ENCODE measurements at regions not wholly inside any gene's neighbourhood (a gene's known extent, or its start where the extent isn't known, plus 50 kb on each side); places are given as distances from the start of the nearest gene placed in this dataset.

DNA sequence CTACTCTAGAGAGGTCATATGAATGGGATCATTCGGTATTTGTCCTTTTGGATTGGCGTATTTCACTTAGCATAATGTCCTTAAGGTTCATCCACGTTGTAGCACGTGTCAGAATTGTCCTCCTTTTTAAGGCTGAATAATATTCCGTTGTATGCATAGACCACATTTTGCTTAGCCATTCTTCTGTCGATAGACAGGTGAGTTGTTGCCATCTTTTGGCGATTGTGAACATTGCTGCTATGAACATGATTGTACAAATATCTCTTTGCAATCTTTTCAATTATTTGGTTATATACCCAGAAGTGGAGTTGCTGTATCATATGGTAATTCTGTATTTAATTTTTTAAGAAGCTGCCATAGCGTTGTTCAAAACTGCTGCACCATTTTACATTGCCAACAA, 52.4 kb upstream of the GOLGA8J start:
- 70 to 81% methylated on average over 8 of the region's 8 CpGs for WGBS, 2 donors
- Histone ChIP-seq H3K36me3 (replicated peaks in 1 of 2; ENCODE audit: insufficient read depth in 1 of 2, low read depth in 2 of 2) (no peaks in the 10 kb centered on the region), H3K27ac (no peak overlapping the region), H3K4me1 (no peaks in the 10 kb centered on the region), H3K27me3 (no peaks in the 10 kb centered on the region), H3K4me3 (no peak overlapping the region), H3K9me3 (peaks cover 0 to 4% (median 0%) of the 10 kb centered on the region in 3 donors)
- ATAC-seq: no peak
- no peak for TF ChIP-seq POLR2A (IDR thresholded peaks at IDR 0.05)
- TF ChIP-seq, protein P1, sequence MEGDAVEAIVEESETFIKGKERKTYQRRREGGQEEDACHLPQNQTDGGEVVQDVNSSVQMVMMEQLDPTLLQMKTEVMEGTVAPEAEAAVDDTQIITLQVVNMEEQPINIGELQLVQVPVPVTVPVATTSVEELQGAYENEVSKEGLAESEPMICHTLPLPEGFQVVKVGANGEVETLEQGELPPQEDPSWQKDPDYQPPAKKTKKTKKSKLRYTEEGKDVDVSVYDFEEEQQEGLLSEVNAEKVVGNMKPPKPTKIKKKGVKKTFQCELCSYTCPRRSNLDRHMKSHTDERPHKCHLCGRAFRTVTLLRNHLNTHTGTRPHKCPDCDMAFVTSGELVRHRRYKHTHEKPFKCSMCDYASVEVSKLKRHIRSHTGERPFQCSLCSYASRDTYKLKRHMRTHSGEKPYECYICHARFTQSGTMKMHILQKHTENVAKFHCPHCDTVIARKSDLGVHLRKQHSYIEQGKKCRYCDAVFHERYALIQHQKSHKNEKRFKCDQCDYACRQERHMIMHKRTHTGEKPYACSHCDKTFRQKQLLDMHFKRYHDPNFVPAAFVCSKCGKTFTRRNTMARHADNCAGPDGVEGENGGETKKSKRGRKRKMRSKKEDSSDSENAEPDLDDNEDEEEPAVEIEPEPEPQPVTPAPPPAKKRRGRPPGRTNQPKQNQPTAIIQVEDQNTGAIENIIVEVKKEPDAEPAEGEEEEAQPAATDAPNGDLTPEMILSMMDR (IDR thresholded peaks at IDR 0.05): no peak
- no peak for DNase-seq
- intact Hi-C loops (cut with DNase I): no loop called here

DNA sequence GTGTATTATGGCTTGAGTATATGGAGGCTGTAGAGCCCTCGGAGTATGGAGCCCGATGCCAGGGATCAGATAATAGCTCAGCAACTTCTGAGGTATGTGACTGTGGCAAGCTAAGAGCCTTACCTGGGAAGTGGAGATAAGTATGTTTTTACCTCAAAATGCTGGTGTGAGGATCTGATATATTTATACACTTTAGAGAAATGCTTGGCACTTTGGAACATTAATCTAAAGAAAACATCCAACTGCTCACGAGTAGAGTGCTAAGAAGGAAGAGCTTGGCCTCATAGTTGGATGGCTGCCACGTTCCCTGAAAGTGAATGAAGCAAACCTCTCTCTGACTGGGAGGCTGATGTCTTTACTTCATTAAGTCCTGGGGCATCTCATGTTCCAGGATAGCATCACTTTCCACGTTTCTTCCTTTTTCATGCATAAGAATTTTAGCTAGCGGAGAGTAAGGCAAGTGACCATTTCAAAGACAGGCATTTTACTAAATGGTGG, 58.9 kb upstream of the GOLGA8J start:
- WGBS, 2 donors: 52 to 59% methylated on average over 6 of the region's 6 CpGs
- no peak for ATAC-seq
- no peaks in the 10 kb centered on the region for H3K27me3 ChIP-seq

DNA sequence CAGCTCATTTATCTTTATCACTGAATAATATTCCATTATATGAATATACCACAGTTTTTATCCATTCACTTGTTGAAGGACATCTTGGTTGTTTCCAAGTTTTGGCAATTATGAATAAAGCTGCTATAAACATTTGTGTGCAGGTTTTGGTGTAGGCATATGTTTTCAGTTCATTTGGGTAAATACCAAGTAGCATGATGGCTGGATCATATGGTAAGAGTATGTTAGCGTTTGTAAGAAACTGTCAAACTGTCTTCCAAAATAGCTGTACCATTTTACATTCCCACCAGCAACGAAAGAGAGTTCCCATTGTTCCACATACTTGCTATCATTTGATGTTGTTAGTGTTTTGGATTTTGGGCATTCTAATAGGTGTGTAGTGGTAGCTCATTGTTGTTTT, 72.0 kb upstream of the GOLGA8J start:
- no peak overlapping the region for H3K4me3 ChIP-seq
- H3K36me3 ChIP-seq (replicated peaks in 1 of 2; ENCODE audit: insufficient read depth in 1 of 2, low read depth in 2 of 2): no peaks in the 10 kb centered on the region
- H3K9me3 ChIP-seq: no peaks in the 10 kb centered on the region
- no peaks in the 10 kb centered on the region for H3K27me3 ChIP-seq
- no peak for ATAC-seq
- no peaks in the 10 kb centered on the region for H3K4me1 ChIP-seq
- TF ChIP-seq, protein P1 (IDR thresholded peaks at IDR 0.05): no peak
- TF ChIP-seq POLR2A (IDR thresholded peaks at IDR 0.05): no peak
- intact Hi-C loops (cut with DNase I): no loop called here
- H3K27ac ChIP-seq: no peak overlapping the region
- DNase-seq: no peak
- 77 to 90% methylated on average over 2 of the region's 2 CpGs for WGBS, 2 donors

More for the DNA sequence above, 58.9 kb upstream of the GOLGA8J start:
- Histone ChIP-seq H3K9me3 (no peaks in the 10 kb centered on the region), H3K36me3 (replicated peaks in 1 of 2; ENCODE audit: insufficient read depth in 1 of 2, low read depth in 2 of 2) (no peaks in the 10 kb centered on the region), H3K4me3 (no peak overlapping the region), H3K27ac (no peak overlapping the region), H3K4me1 (no peaks in the 10 kb centered on the region)
- intact Hi-C loops (cut with DNase I): no loop called here
- TF ChIP-seq POLR2A (IDR thresholded peaks at IDR 0.05): no peak
- TF ChIP-seq, protein P1 (IDR thresholded peaks at IDR 0.05): no peak
- peak in 1 of 4 donors; percentile 13 for DNase-seq

DNA sequence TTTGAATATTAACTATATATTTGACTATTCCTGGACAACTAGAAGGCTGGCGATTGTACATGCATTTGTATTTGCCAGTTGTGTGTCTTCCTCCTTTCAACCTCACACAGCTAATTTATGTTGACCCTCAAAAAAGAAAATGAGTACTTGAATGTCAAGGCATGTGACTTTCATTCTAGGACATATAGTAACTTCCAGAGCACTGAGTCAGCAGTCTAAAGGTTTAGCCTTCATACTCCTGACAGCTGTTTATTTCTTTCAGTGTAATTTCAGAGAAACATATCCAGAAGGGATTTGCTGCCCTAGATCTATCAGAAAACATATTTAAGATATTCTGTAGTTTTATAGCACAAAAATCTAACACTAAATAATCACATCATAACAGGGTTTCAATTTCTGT, 74.6 kb upstream of the GOLGA8J start:
- intact Hi-C loops (cut with DNase I): no loop called here

DNA sequence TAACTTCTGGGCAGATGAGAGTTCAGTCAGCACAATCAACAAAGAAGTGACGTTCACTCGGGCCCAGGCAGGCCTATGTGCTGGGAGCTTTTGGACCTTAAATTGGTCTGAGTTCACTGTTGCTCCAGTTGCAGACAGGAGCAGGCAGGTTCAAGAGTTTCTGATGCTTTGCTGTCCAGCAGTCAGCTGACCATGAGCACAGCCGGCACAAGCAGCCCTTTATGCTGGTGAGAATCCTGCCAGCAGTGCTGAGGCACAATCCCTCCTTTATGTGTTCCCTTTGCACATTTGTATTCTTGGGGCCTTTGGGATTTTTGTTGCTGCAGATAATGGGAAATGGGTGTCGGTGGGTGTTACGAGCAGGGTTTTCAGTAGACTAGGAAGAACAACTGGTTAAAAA, 81.2 kb upstream of the GOLGA8J start:
- Histone ChIP-seq H3K36me3 (replicated peaks in 1 of 2; ENCODE audit: insufficient read depth in 1 of 2, low read depth in 2 of 2) (no peaks in the 10 kb centered on the region), H3K4me1 (no peaks in the 10 kb centered on the region), H3K9me3 (no peaks in the 10 kb centered on the region), H3K4me3 (no peak overlapping the region), H3K27me3 (no peaks in the 10 kb centered on the region), H3K27ac (no peak overlapping the region)
- no peak for ATAC-seq
- WGBS, 2 donors: 63 to 66% methylated on average over 5 of the region's 5 CpGs
- DNase-seq: no peak
- intact Hi-C loops (cut with DNase I): no loop called here
- TF ChIP-seq, protein P1 (IDR thresholded peaks at IDR 0.05): no peak
- TF ChIP-seq POLR2A (IDR thresholded peaks at IDR 0.05): no peak

More for the DNA sequence above, 74.6 kb upstream of the GOLGA8J start:
- ATAC-seq (no peak), DNase-seq (no peak)
- no peaks in the 10 kb centered on the region for H3K36me3 ChIP-seq (replicated peaks in 1 of 2; ENCODE audit: insufficient read depth in 1 of 2, low read depth in 2 of 2)
- H3K27ac ChIP-seq: no peak overlapping the region
- no peak overlapping the region for H3K4me3 ChIP-seq
- TF ChIP-seq POLR2A (IDR thresholded peaks at IDR 0.05): no peak
- TF ChIP-seq, protein P1 (IDR thresholded peaks at IDR 0.05): no peak
- no peaks in the 10 kb centered on the region for H3K4me1 ChIP-seq
- no peaks in the 10 kb centered on the region for H3K9me3 ChIP-seq
- WGBS, 2 donors: 84 to 91% methylated on average over 1 of the region's 1 CpG
- no peaks in the 10 kb centered on the region for H3K27me3 ChIP-seq
